Astrocyte of the spinal cord (primary cell): ENCODE measurements at regions not wholly inside any gene's neighbourhood (a gene's known extent, or its start where the extent isn't known, plus 50 kb on each side); places are given as distances from the start of the nearest gene placed in this dataset.

Experiments
- DNase-seq: peaks from one replicate; pipeline ENCODE4 v3.0.0; 2011; ENCODE audit warnings: low read depth, low spot score
- H3K4me3 ChIP-seq: 2 replicates; pipeline ENCODE4 v1.5.1; 2011; ENCODE audit warnings: low read depth, mild to moderate bottlenecking, low read length, moderate library complexity
- CTCF ChIP-seq: IDR thresholded peaks from 2 replicates; pipeline ENCODE4 v1.5.1; 2012; ENCODE audit warnings: low read depth, mild to moderate bottlenecking, low read length, inconsistent platforms
- in situ Hi-C: cut with HindIII; loops from 2 replicates; pipeline ENCODE4 v1.10.0; 2017; ENCODE audit warnings: low sequenced_read_pairs

DNA sequence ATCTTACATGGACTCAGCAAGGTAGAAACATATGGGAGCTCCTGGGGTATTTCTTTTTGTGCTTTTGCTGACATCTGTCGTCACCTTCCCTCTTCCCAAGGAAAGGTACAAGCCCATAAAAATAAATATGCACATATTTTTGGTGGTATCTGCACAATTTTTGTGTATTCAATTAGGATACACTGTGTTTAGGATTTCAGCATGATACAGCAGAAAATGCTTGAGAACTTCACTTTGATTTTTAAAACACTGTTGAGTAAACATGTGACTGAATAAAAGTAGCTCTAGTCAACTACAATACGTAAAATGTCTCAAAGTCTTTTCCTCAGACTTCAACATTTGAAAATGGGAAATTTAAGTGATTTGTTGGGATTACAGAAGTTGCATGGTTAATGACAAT is 99.4 kb upstream of the SPANXC start:
- TF ChIP-seq CTCF = no peak
- no peak for DNase-seq
- H3K4me3 ChIP-seq = no peak overlapping the region
- in situ Hi-C loops = no loop called here

GRCh38 chrX:141341341-141341740 is 99.0 kb upstream of the SPANXC start:
- in situ Hi-C loops = no loop called here
- no peak overlapping the region for H3K4me3 ChIP-seq
- peak; percentile 73 for DNase-seq
- no peak for TF ChIP-seq CTCF

- in situ Hi-C loops = no loop called here
- no peak overlapping the region for H3K4me3 ChIP-seq
- TF ChIP-seq CTCF = no peak
- DNase-seq = no peak
These were observed 78.5 kb upstream of the SPANXC start for GRCh38 chrX:141320801-141321200.

DNA sequence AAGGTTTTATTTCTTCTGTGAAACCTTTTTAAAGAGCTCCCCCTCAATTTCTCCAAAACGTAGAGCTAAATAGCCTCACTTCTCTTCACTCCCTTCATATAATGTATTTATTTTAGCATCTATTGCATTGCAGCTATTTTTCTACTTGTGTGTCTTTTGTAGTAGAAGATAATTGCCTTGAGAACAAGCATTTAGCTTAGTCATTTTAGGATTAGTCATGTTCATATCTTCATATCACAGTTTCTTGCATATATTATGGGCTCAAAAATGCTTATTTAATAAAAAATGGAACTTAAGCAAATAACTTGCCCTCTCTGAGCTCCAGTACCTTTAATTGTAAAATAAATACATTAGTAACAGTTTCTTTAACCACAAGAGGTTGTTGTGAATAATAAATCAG is 72.1 kb upstream of the SPANXC start:
- no peak for TF ChIP-seq CTCF
- H3K4me3 ChIP-seq = no peak overlapping the region
- no peak for DNase-seq
- in situ Hi-C loops = no loop called here

GRCh38 chrX:141301017-141301416 is 58.7 kb upstream of the SPANXC start:
- TF ChIP-seq CTCF = no peak
- in situ Hi-C loops = no loop called here
- no peak for DNase-seq
- H3K4me3 ChIP-seq = no peak overlapping the region
